ENCODE measurements at regions not wholly inside any gene's neighbourhood (a gene's known extent, or its start where the extent isn't known, plus 50 kb on each side); places are given as distances from the start of the nearest gene placed in this dataset.

DNA sequence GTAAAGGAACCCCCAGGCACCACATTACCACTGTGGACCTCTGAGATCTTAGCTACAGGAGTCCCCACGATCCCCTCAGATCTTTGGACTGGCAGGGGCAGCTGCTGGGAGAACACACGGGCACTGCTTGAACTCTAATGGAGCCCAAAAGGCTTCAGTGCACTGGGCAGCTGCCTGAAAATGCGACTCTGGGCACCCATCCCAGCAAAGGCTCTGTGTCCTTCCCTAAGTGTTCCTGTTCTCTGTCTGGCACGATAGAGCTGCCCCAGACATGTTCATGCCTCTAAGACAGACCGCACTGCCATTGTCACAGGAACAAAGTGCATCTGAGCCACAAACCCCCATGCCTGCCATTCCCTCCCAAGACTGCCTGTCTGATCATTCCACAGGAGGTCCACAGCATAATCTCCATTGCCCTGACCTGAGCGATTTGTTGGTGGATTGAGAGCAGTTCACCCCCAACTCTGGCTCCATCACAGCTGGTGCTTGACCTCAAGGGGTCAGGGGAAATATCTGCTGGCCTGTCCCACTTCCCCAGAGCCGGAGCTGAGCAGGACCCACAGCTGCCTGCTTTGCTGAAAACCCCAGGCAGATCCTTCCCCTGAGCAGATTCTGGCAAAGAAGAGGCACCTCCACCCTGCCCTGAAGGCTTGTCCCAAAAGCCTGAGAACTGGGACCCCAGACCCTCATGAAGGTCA is 436.0 kb upstream of the INTU start:
- Histone ChIP-seq H2AFZ (ENCODE audit: control insufficient read depth, low read depth, low read length) (no peak overlapping the region), H3K4me2 (ENCODE audit: control insufficient read depth, insufficient read depth) (no peak overlapping the region), H4K20me1 (ENCODE audit: control insufficient read depth, insufficient read depth) (no peaks in the 10 kb centered on the region), H3K9ac (ENCODE audit: control insufficient read depth, insufficient read depth, low read length) (no peak overlapping the region), H3K9me3 (replicated peaks; ENCODE audit: control insufficient read depth, insufficient read depth, low read length) (no peaks in the 10 kb centered on the region), H3K36me3 (ENCODE audit: control insufficient read depth in 2 of 2, insufficient read depth in 2 of 2, low read length in 1 of 2) (no peaks in the 10 kb centered on the region), H3K79me2 (ENCODE audit: control insufficient read depth, insufficient read depth, low read length) (no peaks in the 10 kb centered on the region), H3K4me3 (no peak overlapping the region), H3K27ac (ENCODE audit: control insufficient read depth, insufficient read depth) (no peak overlapping the region), H3K4me1 (ENCODE audit: control insufficient read depth, insufficient read depth, low read length) (no peaks in the 10 kb centered on the region), H3K27me3 (replicated peaks in 1 of 2; ENCODE audit: control insufficient read depth in 2 of 2, insufficient read depth in 2 of 2, low read length in 1 of 2) (no peaks in the 10 kb centered on the region)
- ChIA-PET RAD21 (ENCODE audit: unreplicated experiment) (no interaction called here), CTCF (no interaction called here), POLR2A (no interaction called here), SMC1A (ENCODE audit: uncharacterized antibody, unreplicated experiment) (no interaction called here)
- in situ Hi-C loops (cut with MboI), result no loop called here
- no peak for DNase-seq (ENCODE audit: low read depth, low spot score)
- intact Hi-C loops (cut with micrococcal nuclease; ENCODE audit: unreplicated experiment), result no loop called here
- TF ChIP-seq USF2 (IDR thresholded peaks at IDR 0.05; ENCODE audit: borderline replicate concordance, low read depth, low read length) (no peak), ZZZ3 (IDR thresholded peaks at IDR 0.05; ENCODE audit: control insufficient read depth, insufficient read length, low read depth) (no peak), RB1 (IDR thresholded peaks at IDR 0.05; ENCODE audit: borderline replicate concordance) (no peak), IKZF1 (conservative IDR thresholded peaks at IDR 0.05) (no peak), KAT2A (conservative IDR thresholded peaks at IDR 0.05; ENCODE audit: control insufficient read depth, low read depth, low read length) (no peak)
- TF ChIP-seq, protein P1, sequence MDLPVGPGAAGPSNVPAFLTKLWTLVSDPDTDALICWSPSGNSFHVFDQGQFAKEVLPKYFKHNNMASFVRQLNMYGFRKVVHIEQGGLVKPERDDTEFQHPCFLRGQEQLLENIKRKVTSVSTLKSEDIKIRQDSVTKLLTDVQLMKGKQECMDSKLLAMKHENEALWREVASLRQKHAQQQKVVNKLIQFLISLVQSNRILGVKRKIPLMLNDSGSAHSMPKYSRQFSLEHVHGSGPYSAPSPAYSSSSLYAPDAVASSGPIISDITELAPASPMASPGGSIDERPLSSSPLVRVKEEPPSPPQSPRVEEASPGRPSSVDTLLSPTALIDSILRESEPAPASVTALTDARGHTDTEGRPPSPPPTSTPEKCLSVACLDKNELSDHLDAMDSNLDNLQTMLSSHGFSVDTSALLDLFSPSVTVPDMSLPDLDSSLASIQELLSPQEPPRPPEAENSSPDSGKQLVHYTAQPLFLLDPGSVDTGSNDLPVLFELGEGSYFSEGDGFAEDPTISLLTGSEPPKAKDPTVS (IDR thresholded peaks at IDR 0.05; ENCODE audit: low read depth, low read length), result no peak
- no TSS peak for BruUV-seq (replicated peaks)
- no peak for ATAC-seq
- 0% methylated on average over 7 of the region's 7 CpGs for WGBS (ENCODE audit: insufficient coverage, insufficient replicate concordance, low lambda C conversion rate, missing lambda C conversion rate)
- FAIRE-seq, result no peak
